Astrocyte of the spinal cord (primary cell): ENCODE measurements at regions not wholly inside any gene's neighbourhood (a gene's known extent, or its start where the extent isn't known, plus 50 kb on each side); places are given as distances from the start of the nearest gene placed in this dataset.
A peak's percentile ranks its signal among the peaks of the same experiment; 100 is the strongest.

Experiments used
- DNase-seq: peaks from one replicate; pipeline ENCODE4 v3.0.0; 2011; ENCODE audit warnings: low read depth, low spot score
- H3K4me3 ChIP-seq: 2 replicates; pipeline ENCODE4 v1.5.1; 2011; ENCODE audit warnings: low read depth, mild to moderate bottlenecking, low read length, moderate library complexity
- CTCF ChIP-seq: IDR thresholded peaks from 2 replicates; pipeline ENCODE4 v1.5.1; 2012; ENCODE audit warnings: low read depth, mild to moderate bottlenecking, low read length, inconsistent platforms
- in situ Hi-C: cut with HindIII; loops from 2 replicates; pipeline ENCODE4 v1.10.0; 2017; ENCODE audit warnings: low sequenced_read_pairs

GRCh38 chr20:40510622-40511021 is 178.4 kb downstream of the MAFB start:
- TF ChIP-seq CTCF = no peak
- DNase-seq = no peak
- in situ Hi-C loops = no loop called here
- H3K4me3 ChIP-seq = no peak overlapping the region

GRCh38 chr20:40508821-40509220 is 180.2 kb downstream of the MAFB start:
- no peak for DNase-seq
- in situ Hi-C loops = no loop called here
- no peak for TF ChIP-seq CTCF
- H3K4me3 ChIP-seq = no peak overlapping the region

- in situ Hi-C loops = no loop called here
- peak; percentile 11 for TF ChIP-seq CTCF
- peak; percentile 99 for DNase-seq
- H3K4me3 ChIP-seq = no peak overlapping the region
These were observed 182.5 kb downstream of the MAFB start for GRCh38 chr20:40506537-40506939.

GRCh38 chr20:40503119-40503518 is 185.9 kb downstream of the MAFB start:
- in situ Hi-C loops = no loop called here
- DNase-seq = no peak
- H3K4me3 ChIP-seq = no peak overlapping the region

GRCh38 chr20:40502576-40502975 is 186.5 kb downstream of the MAFB start:
- no peak for TF ChIP-seq CTCF
- DNase-seq = no peak
- in situ Hi-C loops = no loop called here
- H3K4me3 ChIP-seq = no peak overlapping the region

More at GRCh38 chr20:40503119-40503518, 185.9 kb downstream of the MAFB start:
- TF ChIP-seq CTCF = no peak

GRCh38 chr20:40499391-40499790 is 189.6 kb downstream of the MAFB start:
- DNase-seq = no peak
- no peak for TF ChIP-seq CTCF
- in situ Hi-C loops = no loop called here
- H3K4me3 ChIP-seq = no peak overlapping the region
